ENCODE measurements at regions not wholly inside any gene's neighbourhood (a gene's known extent, or its start where the extent isn't known, plus 50 kb on each side); places are given as distances from the start of the nearest gene placed in this dataset.

- Histone ChIP-seq H4K20me1 (replicated peaks in 1 of 2; ENCODE audit: control insufficient read depth in 1 of 2, insufficient read depth in 2 of 2, low read length in 2 of 2) (no peaks in the 10 kb centered on the region), H3K4ac (replicated peaks; ENCODE audit: insufficient read length, low read depth, low read length) (no peak overlapping the region), H3K4me3 (ENCODE audit: extremely low read depth in 1 of 4, insufficient read depth in 2 of 4, low read depth in 3 of 4, low read length in 4 of 4) (no peak overlapping the region), H2AK5ac (ENCODE audit: low read depth, low read length) (no peak overlapping the region), H3K79me1 (ENCODE audit: low read depth, low read length) (no peaks in the 10 kb centered on the region), H3K18ac (ENCODE audit: extremely low read depth, low read length) (no peak overlapping the region), H3K4me1 (replicated peaks in 1 of 4; ENCODE audit: control insufficient read depth in 3 of 4, insufficient read depth in 4 of 4, low read length in 3 of 4) (no peaks in the 10 kb centered on the region; a peak in 1 of 7 replicates), H3K56ac (replicated peaks; ENCODE audit: insufficient read length, low read depth, low read length) (no peak overlapping the region), H4K8ac (ENCODE audit: extremely low read depth, insufficient read depth, low read length) (no peak overlapping the region), H3K27ac (ENCODE audit: low read depth, low read length) (no peak overlapping the region), H4K91ac (replicated peaks; ENCODE audit: insufficient read length, low read length) (no peak overlapping the region), H3K4me2 (ENCODE audit: insufficient read depth in 1 of 2, low read depth in 2 of 2, low read length in 2 of 2) (no peak overlapping the region), H4K5ac (ENCODE audit: insufficient read length, low read depth, low read length) (no peak overlapping the region), H3K79me2 (ENCODE audit: control insufficient read depth in 1 of 2, insufficient read depth in 2 of 2, low read length in 2 of 2) (no peaks in the 10 kb centered on the region), H3K9ac (replicated peaks in 1 of 4; ENCODE audit: extremely low read depth in 1 of 4, low read depth in 3 of 4, low read length in 3 of 4) (no peak overlapping the region), H3K23ac (ENCODE audit: insufficient read length) (no peak overlapping the region), H3K36me3 (ENCODE audit: control insufficient read depth in 2 of 4, insufficient read depth in 4 of 4, low read length in 3 of 4) (no peaks in the 10 kb centered on the region), H2BK12ac (ENCODE audit: low read depth, low read length) (no peak overlapping the region), H3K14ac (ENCODE audit: insufficient read length) (no peak overlapping the region), H2BK5ac (ENCODE audit: low read depth, low read length) (no peak overlapping the region), H2BK120ac (replicated peaks; ENCODE audit: low read depth, low read length) (no peak overlapping the region), H3K23me2 (ENCODE audit: low read depth, low read length) (no peaks in the 10 kb centered on the region), H2BK15ac (ENCODE audit: low read length) (no peak overlapping the region), H2AFZ (ENCODE audit: low read length) (no peak overlapping the region), H2BK20ac (ENCODE audit: low read length) (no peak overlapping the region), H3K9me3 (ENCODE audit: insufficient read depth in 2 of 2, low read depth in 1 of 2, low read length in 1 of 2) (no peaks in the 10 kb centered on the region), H3K27me3 (replicated peaks in 1 of 4; ENCODE audit: control insufficient read depth in 3 of 4, extremely low read depth in 1 of 4, insufficient read depth in 3 of 4, low read length in 3 of 4) (no peaks in the 10 kb centered on the region)
- WGBS, 2 experiments (ENCODE audit: extremely low coverage in 1 of 2, insufficient coverage in 1 of 2, insufficient read length in 1 of 2, insufficient replicate concordance in 2 of 2, low coverage in 1 of 2, low lambda C conversion rate in 2 of 2, missing lambda C conversion rate in 1 of 2) = 100% methylated on average over 1 of the region's 1 CpG; no CpG with 5 or more reads in 1 of the 2 experiments
- CTCF ChIA-PET (ENCODE audit: partially characterized antibody) = no interaction called here
- POLR2A ChIA-PET (ENCODE audit: partially characterized antibody) = no interaction called here
- FAIRE-seq (no peak), DNase-seq (ENCODE audit: low read depth in 1 of 2, low spot score in 2 of 2) (no peak)
- no peak for TF ChIP-seq GABPA (IDR thresholded peaks at IDR 0.05; ENCODE audit: borderline replicate concordance, insufficient read depth, low read length)
- no peak for TF ChIP-seq CBX5 (IDR thresholded peaks at IDR 0.05; ENCODE audit: low read depth, low read length)
- no peak for TF ChIP-seq JUN (IDR thresholded peaks at IDR 0.05; ENCODE audit: low read depth, low read length)
- TF ChIP-seq SP4 (IDR thresholded peaks at IDR 0.05; ENCODE audit: low read length) = no peak
- no peak for TF ChIP-seq MAFK (IDR thresholded peaks at IDR 0.05; ENCODE audit: low read depth, low read length)
- no peak for TF ChIP-seq KDM5A (IDR thresholded peaks at IDR 0.05; ENCODE audit: low read length)
- TF ChIP-seq JUND (IDR thresholded peaks at IDR 0.05; ENCODE audit: low read length) = no peak
- TF ChIP-seq RAD21 (IDR thresholded peaks at IDR 0.05 in 1 of 2, conservative IDR thresholded peaks at IDR 0.05 in 1 of 2; ENCODE audit: low read depth in 2 of 2, low read length in 2 of 2) = no peak
- no peak for TF ChIP-seq SAP30 (IDR thresholded peaks at IDR 0.05; ENCODE audit: insufficient read depth, insufficient replicate concordance, low read length)
- TF ChIP-seq POLR2A (IDR thresholded peaks at IDR 0.05; ENCODE audit: control extremely low read depth in 1 of 2, low read depth in 2 of 2, low read length in 2 of 2) = no peak
- no peak for TF ChIP-seq CBX8 (IDR thresholded peaks at IDR 0.05; ENCODE audit: borderline replicate concordance, low read depth, low read length)
- TF ChIP-seq YY1 (IDR thresholded peaks at IDR 0.05; ENCODE audit: low read depth, low read length) = no peak
- TF ChIP-seq SUZ12 (IDR thresholded peaks at IDR 0.05; ENCODE audit: low read length) = no peak
- no peak for TF ChIP-seq CEBPB (IDR thresholded peaks at IDR 0.05; ENCODE audit: low read depth, low read length)
- no peak for TF ChIP-seq TBP (IDR thresholded peaks at IDR 0.05; ENCODE audit: low read depth, low read length)
- TF ChIP-seq TCF12 (IDR thresholded peaks at IDR 0.05; ENCODE audit: low read depth, low read length) = no peak
Observed at GRCh38 chr1:166237675-166238074, 70.9 kb upstream of the FAM78B start.

Measured in H1 (cell line).